ENCODE measurements at regions not wholly inside any gene's neighbourhood (a gene's known extent, or its start where the extent isn't known, plus 50 kb on each side); places are given as distances from the start of the nearest gene placed in this dataset.

GRCh38 chr18:34299828-34300227, 75.1 kb upstream of the NOL4 start (continued):
- no peak for TF ChIP-seq CTCF (conservative IDR thresholded peaks at IDR 0.05; ENCODE audit: low read depth in 2 of 2)

- no peaks in the 10 kb centered on the region for H4K20me1 ChIP-seq (replicated peaks; ENCODE audit: insufficient read depth)
- H3K36me3 Mint-ChIP-seq (ENCODE audit: low read depth) = no peaks in the 10 kb centered on the region; the same call in 2 of the 3 replicates
- DNase-seq (ENCODE audit: low spot score) = no peak
- TF ChIP-seq ZNF114 (CRISPR knock-in tag; IDR thresholded peaks at IDR 0.05) (no peak), JUNB (IDR thresholded peaks at IDR 0.05; ENCODE audit: unreplicated experiment) (no peak), EZH2phosphoT487 (IDR thresholded peaks at IDR 0.05; ENCODE audit: unreplicated experiment) (no peak), POLR2AphosphoS5 (IDR thresholded peaks at IDR 0.05; ENCODE audit: low read depth) (no peak), STAT1 (IDR thresholded peaks at IDR 0.05; ENCODE audit: unreplicated experiment) (no peak), CREB1 (CRISPR knock-in tag; IDR thresholded peaks at IDR 0.05; ENCODE audit: low read depth) (no peak), REST (IDR thresholded peaks at IDR 0.05; ENCODE audit: unreplicated experiment) (no peak), ETS1 (IDR thresholded peaks at IDR 0.05) (no peak), ZNF331 (CRISPR knock-in tag; IDR thresholded peaks at IDR 0.05; ENCODE audit: low read depth) (no peak), CTCF (conservative IDR thresholded peaks at IDR 0.05; ENCODE audit: low read depth in 2 of 2) (no peak), ZNF462 (CRISPR knock-in tag; IDR thresholded peaks at IDR 0.05) (no peak)
These were observed 86.8 kb upstream of the NOL4 start for GRCh38 chr18:34311468-34311867.

More at GRCh38 chr18:34311468-34311867, 86.8 kb upstream of the NOL4 start:
- H3K79me2 ChIP-seq (replicated peaks; ENCODE audit: insufficient read depth) = no peaks in the 10 kb centered on the region
- no peaks in the 10 kb centered on the region for H3K27me3 ChIP-seq (ENCODE audit: insufficient read depth)
- no peak for ATAC-seq
- H3K4me1 ChIP-seq (ENCODE audit: insufficient read depth) = no peaks in the 10 kb centered on the region; the same call in 1 of the 2 replicates
- no peak overlapping the region for H3K4me3 ChIP-seq
- Mint-ChIP-seq H3K27me3 (ENCODE audit: insufficient read depth, low read depth, poor library complexity) (no peaks in the 10 kb centered on the region), H3K9me3 (no peaks in the 10 kb centered on the region), H3K4me1 (no peaks in the 10 kb centered on the region), H3K4me3 (no peak overlapping the region), H3K27ac (no peak overlapping the region)
- H3K9me2 ChIP-seq (ENCODE audit: insufficient read depth) = no peaks in the 10 kb centered on the region
- no peaks in the 10 kb centered on the region for H3K36me3 ChIP-seq (ENCODE audit: insufficient read depth)
- no peak overlapping the region for H3K4me2 ChIP-seq
- H3F3A ChIP-seq (replicated peaks; ENCODE audit: low read depth) = no peaks in the 10 kb centered on the region
- no peak overlapping the region for H3K27ac ChIP-seq (ENCODE audit: low read depth)
- no peak overlapping the region for H2AFZ ChIP-seq

Measured in GM23338 (cell line).